ENCODE measurements at regions not wholly inside any gene's neighbourhood (a gene's known extent, or its start where the extent isn't known, plus 50 kb on each side); places are given as distances from the start of the nearest gene placed in this dataset.

- DNase-seq (ENCODE audit: low read depth in 2 of 2) = no peak
Observed at GRCh38 chr18:43877616-43878321, 600.5 kb upstream of the SYT4 start.

GRCh38 chr18:43879415-43879814, 602.1 kb upstream of the SYT4 start:
- DNase-seq (ENCODE audit: low read depth in 2 of 2) = no peak

- DNase-seq (ENCODE audit: low read depth in 2 of 2) = no peak
Observed at GRCh38 chr18:43882358-43883055, 605.2 kb upstream of the SYT4 start.

- DNase-seq (ENCODE audit: low read depth in 2 of 2) = no peak
Observed at GRCh38 chr18:43883886-43884285, 606.6 kb upstream of the SYT4 start.

GRCh38 chr18:43886341-43886740, 609.1 kb upstream of the SYT4 start:
- no peak for DNase-seq (ENCODE audit: low read depth in 2 of 2)

- no peak for DNase-seq (ENCODE audit: low read depth in 2 of 2)
Observed at GRCh38 chr18:43887491-43887890, 610.2 kb upstream of the SYT4 start.

GRCh38 chr18:43888598-43888997, 611.3 kb upstream of the SYT4 start:
- no peak for DNase-seq (ENCODE audit: low read depth in 2 of 2)

GRCh38 chr18:43893001-43893637, 615.8 kb upstream of the SYT4 start:
- DNase-seq (ENCODE audit: low read depth in 2 of 2) = no peak

- DNase-seq (ENCODE audit: low read depth in 2 of 2) = no peak
Observed at GRCh38 chr18:43904209-43904837, 627.0 kb upstream of the SYT4 start.

- DNase-seq (ENCODE audit: low read depth in 2 of 2) = no peak
Observed at GRCh38 chr18:43914018-43914417, 636.7 kb upstream of the SYT4 start.

- no peak for DNase-seq (ENCODE audit: low read depth in 2 of 2)
Observed at GRCh38 chr18:43916984-43917383, 639.7 kb upstream of the SYT4 start.

- DNase-seq (ENCODE audit: low read depth in 2 of 2) = no peak
Observed at GRCh38 chr18:43917520-43917919, 640.2 kb upstream of the SYT4 start.

GRCh38 chr18:43919551-43919950, 642.3 kb upstream of the SYT4 start:
- DNase-seq (ENCODE audit: low read depth in 2 of 2) = no peak

GRCh38 chr18:43931439-43931838, 654.1 kb upstream of the SYT4 start:
- DNase-seq (ENCODE audit: low read depth in 2 of 2) = no peak

GRCh38 chr18:43932140-43932539, 654.9 kb upstream of the SYT4 start:
- DNase-seq (ENCODE audit: low read depth in 2 of 2) = no peak

GRCh38 chr18:43933177-43933576, 655.9 kb upstream of the SYT4 start:
- DNase-seq (ENCODE audit: low read depth in 2 of 2) = no peak

- no peak for DNase-seq (ENCODE audit: low read depth in 2 of 2)
Observed at GRCh38 chr18:43934322-43934721, 657.0 kb upstream of the SYT4 start.

- no peak for DNase-seq (ENCODE audit: low read depth in 2 of 2)
Observed at GRCh38 chr18:43934781-43935471, 657.6 kb upstream of the SYT4 start.

GRCh38 chr18:43936176-43936575, 658.9 kb upstream of the SYT4 start:
- DNase-seq (ENCODE audit: low read depth in 2 of 2) = no peak

- no peak for DNase-seq (ENCODE audit: low read depth in 2 of 2)
Observed at GRCh38 chr18:43949291-43949690, 672.0 kb upstream of the SYT4 start.

- DNase-seq (ENCODE audit: low read depth in 2 of 2) = no peak
Observed at GRCh38 chr18:43950062-43950461, 672.8 kb upstream of the SYT4 start.

- no peak for DNase-seq (ENCODE audit: low read depth in 2 of 2)
Observed at GRCh38 chr18:43952398-43952797, 675.1 kb upstream of the SYT4 start.
